ENCODE measurements at regions not wholly inside any gene's neighbourhood (a gene's known extent, or its start where the extent isn't known, plus 50 kb on each side); places are given as distances from the start of the nearest gene placed in this dataset.

DNA sequence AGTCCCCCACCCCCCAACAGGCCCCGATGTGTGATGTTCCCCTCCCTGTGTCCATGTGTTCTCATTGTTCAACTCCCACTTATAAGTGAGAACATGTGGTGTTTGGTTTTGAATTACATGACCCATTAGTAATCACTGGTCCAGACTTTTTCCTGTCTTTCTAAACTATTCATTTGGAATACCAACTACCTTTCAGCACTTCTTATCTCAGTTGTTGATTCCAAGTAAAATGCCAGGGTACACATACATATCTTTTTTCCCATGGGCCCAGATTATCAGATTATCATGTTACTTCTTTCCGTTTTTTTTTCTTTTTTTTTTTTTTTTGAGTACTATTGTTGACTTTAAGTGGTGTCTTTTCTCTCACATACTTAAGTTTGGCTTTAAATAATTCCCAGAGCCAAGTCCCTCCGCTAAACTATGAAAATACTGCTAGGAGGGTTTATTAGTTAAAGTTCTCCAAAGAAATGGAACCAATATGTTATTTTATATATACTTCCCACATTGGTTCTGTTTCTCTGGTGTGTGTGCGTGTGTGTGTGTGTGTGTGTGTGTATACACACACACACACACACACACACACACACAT, 389.3 kb downstream of the IRS1 start:
- DNase-seq (ENCODE audit: insufficient read length, low spot score), result no peak

DNA sequence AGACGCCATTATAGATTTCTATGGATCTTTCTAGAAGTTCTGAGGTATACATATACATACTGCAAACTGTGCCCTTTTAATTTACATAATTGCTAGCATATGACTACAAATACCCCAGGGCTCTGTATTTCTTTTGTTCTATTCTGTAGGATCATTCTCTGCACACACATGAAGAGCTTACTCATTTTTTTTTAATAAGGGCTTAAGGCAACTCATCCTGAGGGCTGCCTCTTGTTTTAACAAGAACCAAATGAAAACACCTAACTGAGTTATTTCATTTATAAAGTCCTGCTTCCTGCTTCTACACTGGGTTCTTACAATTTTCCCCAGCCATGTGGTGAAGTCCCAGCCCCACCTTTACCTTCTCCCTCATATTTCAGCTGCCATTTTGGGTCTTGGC, 390.5 kb downstream of the IRS1 start:
- FAIRE-seq (no peak), DNase-seq (ENCODE audit: insufficient read length, low spot score) (no peak)

More for the DNA sequence above, 389.3 kb downstream of the IRS1 start:
- no peak for FAIRE-seq

DNA sequence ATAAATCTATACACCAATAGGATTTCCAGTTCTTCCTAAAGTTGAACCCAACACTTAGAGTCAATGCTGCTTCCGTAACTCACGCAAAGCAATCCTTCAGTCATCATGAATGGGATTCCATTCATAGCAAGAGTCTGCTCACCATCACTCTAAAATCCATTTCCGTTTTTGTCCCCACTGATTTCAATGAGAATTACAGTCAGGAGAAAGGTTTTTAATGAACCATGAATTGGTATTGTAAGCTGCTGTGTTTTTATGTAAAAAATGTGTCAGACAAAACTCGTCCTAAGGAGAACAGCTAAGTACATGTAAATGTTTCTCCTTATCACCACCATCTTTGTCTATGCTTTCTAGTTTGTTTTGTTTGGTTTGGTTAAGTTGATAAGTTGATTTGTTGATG, 391.5 kb downstream of the IRS1 start:
- DNase-seq (ENCODE audit: insufficient read length, low spot score), result no peak
- no peak for FAIRE-seq

DNA sequence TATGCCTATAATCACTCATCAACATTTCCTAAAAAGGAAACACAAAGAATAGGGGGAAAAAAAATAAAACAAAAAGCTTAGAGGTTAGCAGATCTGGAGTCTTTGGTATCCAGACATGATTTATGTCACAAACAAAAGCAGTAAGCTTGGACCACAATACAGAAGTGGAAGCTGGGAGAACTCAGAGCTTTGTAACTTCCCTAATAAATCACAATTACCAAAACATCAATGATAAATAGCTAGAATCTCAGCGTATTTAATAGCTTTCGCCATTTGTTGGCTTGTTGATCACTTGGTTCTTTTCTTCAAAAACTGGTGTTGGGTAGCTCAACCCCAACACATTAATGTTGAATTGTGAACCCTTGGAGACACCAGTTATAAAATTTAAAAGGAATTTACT, 392.5 kb downstream of the IRS1 start:
- no peak for FAIRE-seq
- DNase-seq (ENCODE audit: insufficient read length, low spot score), result no peak

DNA sequence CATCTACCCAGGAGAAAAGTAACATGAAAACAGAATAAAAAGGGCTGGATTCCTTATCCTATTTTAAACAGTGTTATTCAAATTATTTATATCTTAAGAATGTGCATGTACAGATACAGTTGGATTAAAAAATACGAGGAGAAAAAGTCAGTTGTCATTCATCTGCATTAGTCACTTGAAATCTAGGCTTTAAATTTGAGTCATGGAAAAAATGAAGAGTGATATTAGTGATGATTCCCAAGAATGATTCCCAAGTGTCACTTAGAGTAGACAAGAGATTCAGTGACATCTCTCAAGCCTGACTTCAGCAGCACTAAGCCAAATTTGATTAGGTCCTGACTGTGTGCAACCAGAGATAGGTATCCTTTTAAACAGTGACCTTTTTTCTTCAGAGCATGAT, 394.2 kb downstream of the IRS1 start:
- FAIRE-seq, result no peak
- DNase-seq (ENCODE audit: insufficient read length, low spot score), result no peak

DNA sequence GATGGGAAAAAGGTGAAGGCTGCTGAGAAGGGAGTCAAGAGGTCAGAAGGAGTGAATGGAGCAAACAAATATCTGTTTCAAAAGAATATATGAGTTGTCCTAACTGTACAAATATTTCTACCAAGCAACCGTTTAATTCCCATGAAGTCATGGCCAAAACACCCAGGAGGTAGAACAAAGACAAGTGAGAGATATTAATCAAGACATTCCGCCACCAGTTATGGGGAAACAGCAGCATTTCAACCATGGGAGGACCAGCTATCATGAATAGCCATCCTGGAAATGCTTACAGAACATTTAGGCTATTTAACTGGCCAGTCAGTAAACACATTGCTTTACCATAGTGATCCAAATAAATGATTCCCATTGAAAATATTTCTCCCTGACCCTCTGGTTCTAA, 396.3 kb downstream of the IRS1 start:
- DNase-seq (ENCODE audit: insufficient read length, low spot score) (no peak), FAIRE-seq (no peak)

DNA sequence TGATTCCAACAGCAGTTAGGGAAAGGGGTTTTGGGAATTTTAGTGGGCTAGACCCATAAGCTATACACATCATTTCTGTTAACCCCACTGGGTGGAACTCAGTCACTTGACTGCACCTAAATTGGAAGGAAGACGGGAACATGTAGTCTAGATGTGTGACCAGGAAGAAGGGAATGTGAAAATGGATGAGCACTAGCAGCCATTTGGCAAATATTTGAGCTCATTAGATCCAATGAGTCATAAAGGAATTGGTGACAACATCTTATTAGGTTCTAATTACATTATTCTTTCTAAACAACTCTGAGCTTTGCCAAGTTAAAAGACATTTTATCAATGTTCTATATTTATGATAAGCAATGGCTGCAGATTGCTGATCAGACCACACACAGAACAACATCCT, 400.6 kb downstream of the IRS1 start:
- DNase-seq (ENCODE audit: insufficient read length, low spot score) (no peak), FAIRE-seq (no peak)

DNA sequence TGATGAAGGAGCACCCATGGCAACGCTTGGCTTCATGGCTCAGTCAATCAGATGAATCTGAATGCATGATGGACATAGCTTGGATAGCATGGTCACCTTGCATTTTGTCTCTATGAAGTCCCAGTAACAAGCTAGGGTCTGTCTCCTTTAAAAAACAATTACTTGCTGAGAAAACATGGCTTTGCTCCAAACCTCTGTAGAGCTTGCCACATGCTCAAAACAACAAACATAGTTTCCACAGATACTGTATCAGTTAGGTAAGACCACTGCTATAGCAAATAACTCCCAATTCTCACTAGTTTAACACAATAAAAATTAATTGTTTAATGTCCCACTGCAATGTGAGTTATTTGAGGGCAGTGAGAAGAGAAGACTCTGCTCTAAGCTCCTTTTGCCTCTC, 401.0 kb downstream of the IRS1 start:
- FAIRE-seq (no peak), DNase-seq (ENCODE audit: insufficient read length, low spot score) (no peak)

DNA sequence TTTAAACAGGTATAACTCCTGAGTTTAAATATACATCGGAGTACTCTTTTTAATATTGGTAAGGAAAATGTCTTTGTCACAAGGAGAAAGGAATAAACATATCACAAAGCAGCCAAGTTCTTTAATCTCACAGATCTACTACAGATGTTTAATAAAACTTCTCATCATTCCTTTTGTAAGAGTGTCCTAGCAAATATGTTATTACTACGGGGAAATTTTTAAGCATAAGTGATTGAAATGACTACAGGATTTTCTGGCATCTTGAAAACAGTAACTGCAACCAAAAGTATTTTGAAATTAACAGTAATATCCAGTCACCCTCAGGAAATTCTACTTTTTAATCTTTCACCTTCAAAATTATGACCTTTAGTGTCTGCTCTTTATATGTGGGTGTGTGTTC, 403.1 kb downstream of the IRS1 start:
- no peak for DNase-seq (ENCODE audit: insufficient read length, low spot score)
- no peak for FAIRE-seq

DNA sequence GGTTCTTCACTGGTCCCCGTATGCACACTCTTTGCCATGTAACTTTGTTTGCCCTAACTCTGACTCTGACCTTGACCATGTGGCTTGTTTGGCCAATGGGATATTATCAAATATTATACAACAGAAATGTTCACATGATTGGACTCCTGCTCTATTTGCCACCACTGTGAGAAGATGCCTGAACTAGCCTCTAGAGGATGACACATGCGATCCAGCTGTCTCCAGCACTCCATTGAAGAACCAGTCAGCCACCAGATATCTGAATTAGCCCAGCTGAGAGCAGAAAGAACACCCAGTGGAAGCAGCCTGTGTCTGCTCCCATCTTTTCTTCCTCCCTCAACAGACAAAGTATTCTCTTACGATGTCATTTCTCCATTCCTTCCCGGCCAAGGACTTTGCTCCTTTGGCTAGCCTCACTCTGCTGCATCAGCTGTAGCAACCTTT, 412.1 kb downstream of the IRS1 start:
- FAIRE-seq (no peak), DNase-seq (ENCODE audit: insufficient read length, low spot score) (no peak)

DNA sequence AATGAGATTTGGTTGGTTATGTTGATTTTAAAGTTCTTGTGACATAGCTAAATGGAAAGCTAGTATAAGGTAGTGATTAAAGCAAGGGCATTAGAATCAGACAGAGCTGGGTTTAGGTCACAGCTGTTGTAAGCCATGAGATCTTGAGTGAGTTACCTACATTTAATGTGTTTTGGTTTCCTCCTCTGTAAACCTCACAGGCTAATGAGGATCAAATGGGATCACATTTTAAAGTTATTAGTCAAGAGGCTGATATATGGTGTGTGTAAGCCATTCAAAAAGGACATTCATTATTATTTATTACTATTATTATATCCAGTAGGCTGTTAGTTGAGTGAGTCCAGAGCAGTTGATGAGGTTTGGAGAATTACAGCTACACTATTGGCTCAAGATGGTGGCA, 416.2 kb downstream of the IRS1 start:
- no peak for DNase-seq (ENCODE audit: insufficient read length, low spot score)
- FAIRE-seq, result no peak

DNA sequence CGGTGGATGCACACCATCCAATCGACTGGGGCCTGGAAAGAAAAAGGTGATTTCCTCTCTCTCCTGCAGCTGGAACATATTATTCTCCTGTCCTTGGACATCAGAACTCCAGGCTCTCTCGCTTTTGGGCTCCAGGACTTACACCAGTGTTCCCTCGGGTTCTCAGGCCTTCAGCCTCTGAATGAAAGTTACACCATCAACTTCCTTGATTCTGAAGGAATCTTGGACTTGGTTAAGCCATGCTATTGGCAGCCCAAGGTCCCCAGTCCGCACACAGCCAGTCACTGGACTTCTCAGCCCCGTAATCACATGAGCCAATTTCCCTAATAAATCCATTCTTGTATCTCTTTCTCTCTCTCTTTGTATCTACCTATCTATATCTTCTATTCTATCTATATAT, 418.9 kb downstream of the IRS1 start:
- FAIRE-seq (no peak), DNase-seq (ENCODE audit: insufficient read length, low spot score) (no peak)

DNA sequence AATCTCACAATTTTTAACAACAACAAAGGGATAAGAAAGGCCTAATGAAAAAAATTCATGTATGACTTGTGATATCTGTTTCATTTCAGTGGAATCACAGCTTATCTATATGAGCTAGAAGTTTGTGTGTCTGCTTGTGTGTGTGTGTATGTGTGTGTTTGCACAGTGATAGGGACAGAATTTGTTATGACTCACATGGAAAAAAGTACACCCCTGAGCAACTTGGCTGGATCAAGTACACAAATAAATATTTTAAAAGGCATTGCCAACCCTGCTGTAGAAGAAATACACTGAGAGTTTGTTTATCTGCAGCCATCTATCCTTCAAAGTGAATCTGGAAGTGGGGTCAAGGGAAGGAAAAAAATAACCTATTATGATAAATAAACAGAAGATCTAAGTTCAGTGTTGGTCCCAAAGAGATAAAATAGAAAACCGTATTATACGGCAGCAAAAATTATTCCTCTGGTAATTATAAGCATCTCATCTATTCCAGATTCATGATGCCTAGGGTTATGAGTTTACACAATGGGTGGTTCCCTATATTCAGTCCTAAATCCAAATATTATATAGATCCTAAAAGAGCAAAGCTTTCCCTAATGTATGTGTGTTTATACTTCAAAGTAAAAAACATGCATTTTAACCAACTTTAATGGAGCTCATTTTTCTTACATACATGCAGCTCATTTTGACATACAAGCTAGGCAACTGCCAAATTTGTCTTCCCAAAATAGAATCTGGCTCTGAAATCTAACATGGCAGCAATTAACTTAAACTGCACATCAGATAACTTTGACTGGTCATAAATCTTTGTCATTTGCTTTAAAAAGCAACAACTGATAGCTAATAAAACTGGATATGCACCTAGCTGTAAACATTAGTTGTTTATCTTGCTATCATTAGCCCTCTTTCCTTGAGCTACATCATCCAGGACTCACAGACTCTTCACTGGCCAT, 420.6 kb downstream of the IRS1 start:
- DNase-seq (ENCODE audit: insufficient read length, low spot score), result no peak
- no peak for FAIRE-seq

DNA sequence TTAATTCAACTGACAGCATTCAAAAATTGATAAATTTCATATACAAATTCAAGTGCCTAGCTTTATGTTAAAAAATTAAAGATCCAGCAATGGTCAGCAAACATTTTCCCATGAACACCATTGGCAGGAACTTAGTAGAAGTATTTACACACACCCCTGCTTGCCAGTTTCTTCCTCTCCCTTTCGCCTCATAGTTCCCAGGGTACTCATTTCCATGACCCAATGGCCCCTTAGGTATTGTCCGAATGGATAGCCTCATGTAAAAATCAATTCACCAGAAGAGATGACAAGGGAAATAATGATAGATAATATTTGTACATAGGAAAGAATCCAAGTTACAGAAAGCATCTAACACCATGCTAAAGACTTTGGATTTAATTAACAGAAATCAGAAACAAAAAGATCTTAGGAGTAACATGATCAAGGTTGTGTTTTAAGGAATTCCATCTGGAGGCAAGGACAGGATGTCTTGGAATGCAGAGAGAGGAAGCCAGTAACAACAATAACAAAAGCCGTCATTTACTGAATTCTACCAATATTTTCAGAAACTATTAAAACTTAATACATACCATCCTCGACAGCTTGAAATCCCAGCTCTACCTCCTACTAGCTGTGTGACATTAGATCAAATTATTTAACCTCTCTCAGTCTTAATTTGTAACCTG, 423.0 kb downstream of the IRS1 start:
- FAIRE-seq, result no peak
- no peak for DNase-seq (ENCODE audit: insufficient read length, low spot score)

DNA sequence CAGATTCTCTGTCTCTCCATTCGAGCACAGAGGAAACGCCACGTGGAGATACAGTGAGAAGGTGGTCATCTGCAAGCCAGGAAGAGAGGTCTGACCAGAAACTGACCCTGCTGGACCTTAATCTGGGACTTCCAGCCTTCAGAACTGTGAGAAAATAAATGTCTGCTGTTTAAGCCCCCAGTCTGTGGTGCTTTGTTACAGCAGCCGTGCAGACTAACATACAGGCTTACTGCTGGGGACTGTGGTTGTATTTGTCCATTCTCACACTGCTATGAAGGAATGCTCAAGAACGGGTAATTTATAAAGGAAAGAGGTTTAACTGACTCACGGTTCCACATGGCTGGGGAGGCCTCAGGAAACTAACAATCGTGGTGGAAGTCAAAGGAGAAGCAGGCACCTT, 432.7 kb downstream of the IRS1 start:
- no peak for FAIRE-seq
- DNase-seq (ENCODE audit: insufficient read length, low spot score), result no peak

DNA sequence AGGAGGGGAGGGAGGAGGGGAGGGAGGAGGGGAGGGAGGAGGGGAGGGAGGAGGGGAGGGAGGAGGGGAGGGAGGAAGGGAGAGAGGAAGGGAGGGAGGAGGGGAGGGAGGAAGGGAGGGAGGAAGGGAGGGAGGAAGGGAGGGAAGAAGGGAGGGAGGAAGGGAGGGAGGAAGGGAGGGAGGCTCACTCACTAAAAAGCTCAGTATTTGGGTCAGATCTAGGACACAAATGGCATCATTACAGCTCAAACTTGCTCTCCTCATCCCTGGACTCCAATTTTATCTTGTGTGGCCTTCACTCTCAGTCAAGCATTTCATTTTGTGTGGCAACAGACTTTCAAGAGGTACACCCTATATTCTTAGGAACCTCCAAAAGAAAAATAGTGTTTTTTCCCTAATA, 435.4 kb downstream of the IRS1 start:
- DNase-seq (ENCODE audit: insufficient read length, low spot score) (no peak), FAIRE-seq (no peak)

DNA sequence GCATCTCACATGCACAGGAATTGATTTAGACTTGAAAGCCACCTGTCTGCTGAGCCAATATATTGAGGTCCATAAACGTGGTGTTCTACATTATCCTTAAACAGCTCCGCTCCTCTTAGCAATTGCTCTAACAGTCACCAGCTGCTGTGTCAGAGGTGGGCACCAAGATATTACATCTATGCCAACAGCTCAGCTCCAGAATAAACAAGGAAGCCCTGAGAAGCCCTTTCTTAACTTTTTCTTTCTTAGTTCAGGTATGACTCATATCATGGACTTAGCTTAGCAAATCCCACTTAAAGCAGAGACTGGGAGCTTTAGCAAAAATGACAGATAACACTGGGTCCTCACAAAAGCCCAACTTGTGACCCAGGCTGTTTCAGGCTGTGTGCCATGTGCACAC, 436.6 kb downstream of the IRS1 start:
- no peak for FAIRE-seq
- peak; percentile 12 for DNase-seq (ENCODE audit: insufficient read length, low spot score)

DNA sequence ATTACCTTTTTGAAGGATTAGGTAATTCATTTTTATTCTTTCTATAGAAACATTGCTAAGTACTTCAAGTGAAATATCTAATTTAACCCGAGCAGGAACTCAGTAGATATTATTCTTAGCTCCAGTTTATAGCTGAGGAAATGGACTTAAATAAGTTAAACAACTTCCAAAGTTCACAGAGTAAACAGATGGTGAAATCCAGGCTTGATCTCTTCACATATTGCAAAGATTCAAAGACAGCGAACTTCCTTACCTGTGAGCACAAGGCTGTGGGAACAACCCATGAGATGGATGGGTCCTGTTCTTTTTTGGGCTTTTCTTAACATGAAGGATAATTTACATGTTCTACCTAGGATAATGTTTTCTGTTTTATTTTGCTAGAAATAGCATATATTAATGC, 439.0 kb downstream of the IRS1 start:
- FAIRE-seq, result no peak
- no peak for DNase-seq (ENCODE audit: insufficient read length, low spot score)

DNA sequence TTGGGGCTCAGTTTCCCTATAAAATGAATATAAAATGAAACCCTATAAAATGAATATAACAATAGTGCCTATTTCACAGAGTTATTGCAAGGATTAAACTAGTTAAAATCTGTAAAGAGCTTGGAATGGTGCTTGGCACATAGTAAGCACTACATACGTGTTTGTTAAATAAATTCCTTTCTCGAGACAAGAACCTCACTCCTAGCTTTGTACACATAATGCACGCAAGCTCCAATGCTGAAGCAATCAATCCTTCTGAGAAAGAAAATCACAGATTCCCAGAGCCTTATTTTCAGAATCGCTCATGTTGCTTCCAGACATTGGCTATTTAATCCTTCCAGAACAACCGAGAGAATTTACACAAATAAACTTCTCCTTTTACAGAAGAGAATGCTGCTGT, 440.9 kb downstream of the IRS1 start:
- no peak for FAIRE-seq
- no peak for DNase-seq (ENCODE audit: insufficient read length, low spot score)

DNA sequence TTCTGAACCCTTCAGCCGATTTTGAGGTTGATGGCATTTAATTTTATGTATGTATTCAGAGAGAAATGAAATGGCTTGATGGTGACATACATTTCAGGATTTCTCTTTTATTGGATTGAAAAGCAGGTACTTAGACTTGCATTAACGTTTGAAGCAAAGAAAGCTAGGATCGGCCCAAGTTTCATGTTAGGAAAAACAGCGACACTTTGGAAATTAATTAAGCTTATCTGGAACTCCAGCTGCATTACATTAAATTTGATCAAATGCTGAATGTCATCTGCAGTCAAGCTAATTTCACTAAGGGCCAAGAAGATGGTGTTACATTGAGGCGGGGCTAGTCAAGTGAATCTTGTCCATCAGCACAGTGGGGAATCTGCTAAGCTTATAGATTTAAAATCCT, 441.8 kb downstream of the IRS1 start:
- FAIRE-seq (no peak), DNase-seq (ENCODE audit: insufficient read length, low spot score) (no peak)

DNA sequence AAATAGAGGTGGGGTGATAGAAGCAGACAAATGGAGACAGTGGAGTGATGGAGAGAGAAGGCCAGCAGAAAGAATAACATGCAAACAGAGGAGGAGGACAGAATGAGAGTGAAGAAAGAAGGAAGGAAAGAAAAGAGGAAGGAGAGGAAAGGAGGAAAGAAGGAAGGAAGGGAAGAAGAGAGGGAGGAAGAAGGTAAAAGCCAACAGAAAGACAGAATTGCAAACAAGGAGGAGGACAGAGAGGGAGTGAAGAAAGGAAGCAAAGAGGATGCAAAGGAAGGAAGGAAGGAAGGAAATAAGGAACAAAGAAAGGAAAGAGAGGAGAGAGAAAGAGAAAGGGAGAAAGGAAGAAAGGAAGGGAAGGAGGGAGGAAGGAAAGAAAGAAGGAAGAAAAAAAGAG, 444.0 kb downstream of the IRS1 start:
- FAIRE-seq (no peak), DNase-seq (ENCODE audit: insufficient read length, low spot score) (no peak)

DNA sequence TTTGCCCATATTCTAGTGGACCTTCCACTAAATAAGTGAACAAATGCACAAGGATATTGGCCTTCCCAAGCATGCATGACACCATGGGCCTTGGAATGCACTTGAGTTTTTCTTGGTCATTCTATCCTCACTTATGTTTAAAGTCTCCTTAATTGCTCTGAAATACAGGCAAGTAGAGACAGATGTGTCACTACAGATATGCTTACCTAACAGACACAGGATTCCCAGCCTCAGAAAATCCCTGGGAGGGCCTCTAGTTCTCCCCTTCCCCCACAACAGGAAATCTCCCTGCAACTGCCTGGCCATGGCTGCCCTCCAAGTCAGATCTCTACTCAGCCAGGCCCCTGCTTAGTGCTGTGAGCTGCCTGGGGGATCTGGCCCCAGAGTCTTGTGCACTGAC, 445.2 kb downstream of the IRS1 start:
- FAIRE-seq (no peak), DNase-seq (ENCODE audit: insufficient read length, low spot score) (peak; percentile 8)

Data from HTR-8/SVneo (cell line).